Effector memory CD4-positive, alpha-beta T cell (primary cell): ENCODE measurements at regions not wholly inside any gene's neighbourhood (a gene's known extent, or its start where the extent isn't known, plus 50 kb on each side); places are given as distances from the start of the nearest gene placed in this dataset.

Experiments used
- DNase-seq, 3 donors: peaks; one replicate each; pipeline ENCODE4 v3.0.0-alpha.2; 2020
- H3K27ac ChIP-seq: 2 replicates; pipeline ENCODE4 v1.7.0; 2013; ENCODE audit warnings: mild to moderate bottlenecking, low read length, moderate library complexity; ENCODE audit not compliant: insufficient read depth, poor library complexity, severe bottlenecking
- H3K27me3 ChIP-seq: replicated peaks from 2 replicates; pipeline ENCODE4 v1.7.0; 2013; ENCODE audit warnings: mild to moderate bottlenecking, low read length; ENCODE audit not compliant: insufficient read depth, control insufficient read depth, poor library complexity, severe bottlenecking
- H3K36me3 ChIP-seq: 2 replicates; pipeline ENCODE4 v1.7.0; 2013; ENCODE audit warnings: mild to moderate bottlenecking, low read length, moderate library complexity; ENCODE audit not compliant: control insufficient read depth, insufficient read depth
- H3K4me1 ChIP-seq: 2 replicates; pipeline ENCODE4 v1.7.0; 2013; ENCODE audit warnings: low read length, mild to moderate bottlenecking; ENCODE audit not compliant: control insufficient read depth, insufficient read depth, poor library complexity, severe bottlenecking
- H3K4me3 ChIP-seq: 2 replicates; pipeline ENCODE4 v1.7.0; 2013; ENCODE audit warnings: low read length, low read depth, mild to moderate bottlenecking; ENCODE audit not compliant: insufficient read depth, poor library complexity, severe bottlenecking
- H3K9me3 ChIP-seq: 2 replicates; pipeline ENCODE4 v1.7.0; 2013; ENCODE audit warnings: mild to moderate bottlenecking, low read length, moderate library complexity; ENCODE audit not compliant: control insufficient read depth

GRCh38 chr2:182610231-182610630, 105.8 kb upstream of the DNAJC10 start:
- Histone ChIP-seq H3K27me3 (no peaks in the 10 kb centered on the region), H3K4me1 (no peaks in the 10 kb centered on the region), H3K36me3 (no peaks in the 10 kb centered on the region), H3K4me3 (no peak overlapping the region), H3K27ac (no peak overlapping the region), H3K9me3 (no peaks in the 10 kb centered on the region)
- DNase-seq: no peak

DNA sequence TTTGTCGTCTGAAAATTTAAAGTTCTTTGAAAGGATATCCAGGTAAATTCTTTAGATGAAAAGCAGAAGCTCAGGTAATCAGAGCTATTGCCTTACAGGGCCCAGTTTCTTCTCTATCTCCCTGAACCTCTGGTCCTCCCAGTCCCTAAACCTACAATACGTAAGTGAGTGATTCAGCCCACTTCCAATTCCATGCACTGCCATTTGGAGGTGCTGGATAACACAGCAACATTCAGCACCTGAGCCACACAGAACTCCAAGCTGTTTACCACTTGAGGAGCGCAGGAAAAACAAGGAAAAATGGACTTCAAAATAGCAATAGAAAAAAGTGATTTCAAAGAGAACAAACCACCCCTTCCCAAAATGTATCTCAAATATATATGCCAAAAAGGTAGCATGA, 105.0 kb upstream of the DNAJC10 start:
- H3K4me3 ChIP-seq: no peak overlapping the region
- no peak overlapping the region for H3K27ac ChIP-seq
- no peaks in the 10 kb centered on the region for H3K36me3 ChIP-seq
- no peaks in the 10 kb centered on the region for H3K9me3 ChIP-seq
- no peaks in the 10 kb centered on the region for H3K27me3 ChIP-seq
- H3K4me1 ChIP-seq: no peaks in the 10 kb centered on the region
- DNase-seq: no peak

DNA sequence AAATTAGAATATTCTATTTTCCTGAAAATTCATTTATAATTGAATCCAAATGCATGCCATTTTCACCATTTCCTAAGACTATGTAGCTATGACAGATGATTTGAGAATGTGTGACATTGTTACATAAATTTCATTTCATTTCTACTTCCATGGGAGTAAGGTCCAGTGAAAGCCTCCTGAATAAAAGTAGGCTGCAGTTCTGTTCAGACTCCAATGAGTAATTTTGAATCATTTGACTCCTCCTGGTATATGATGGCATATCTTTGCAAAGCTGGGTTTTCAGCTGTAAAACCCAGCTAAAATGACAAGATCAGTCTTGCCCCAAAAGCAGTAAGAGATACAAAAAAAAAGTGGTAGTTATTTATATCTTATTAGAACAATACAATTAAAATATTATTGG, 101.0 kb upstream of the DNAJC10 start:
- Histone ChIP-seq H3K9me3 (no peaks in the 10 kb centered on the region), H3K4me1 (no peaks in the 10 kb centered on the region), H3K27ac (no peak overlapping the region), H3K27me3 (no peaks in the 10 kb centered on the region), H3K36me3 (no peaks in the 10 kb centered on the region), H3K4me3 (no peak overlapping the region)
- DNase-seq: no peak

- Histone ChIP-seq H3K27me3 (no peaks in the 10 kb centered on the region), H3K9me3 (no peaks in the 10 kb centered on the region), H3K27ac (no peak overlapping the region), H3K36me3 (no peaks in the 10 kb centered on the region), H3K4me1 (no peaks in the 10 kb centered on the region), H3K4me3 (no peak overlapping the region)
- DNase-seq: no peak
Observed at GRCh38 chr2:182616471-182617393, 99.3 kb upstream of the DNAJC10 start.

DNA sequence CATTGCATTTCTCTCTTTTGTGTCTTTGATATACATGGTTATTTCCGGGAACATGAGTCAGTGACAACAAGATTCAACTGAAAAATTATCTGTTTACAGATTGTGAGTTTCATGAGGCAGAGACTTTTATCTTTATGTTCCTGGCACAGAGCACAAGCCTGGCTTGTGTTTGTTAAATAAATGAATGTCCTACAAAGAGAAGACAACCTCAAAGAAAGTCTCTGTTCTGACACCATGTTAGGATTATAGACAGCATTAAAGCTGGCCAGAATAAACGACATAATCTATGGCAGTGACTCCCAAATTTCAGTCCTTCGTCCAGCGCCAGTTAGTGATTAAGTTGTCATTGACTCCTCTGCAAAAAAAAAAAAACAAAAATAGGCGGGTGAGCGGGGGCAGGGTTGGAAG, 97.4 kb upstream of the DNAJC10 start:
- Histone ChIP-seq H3K27me3 (no peaks in the 10 kb centered on the region), H3K9me3 (no peaks in the 10 kb centered on the region), H3K36me3 (no peaks in the 10 kb centered on the region), H3K27ac (no peak overlapping the region), H3K4me1 (no peaks in the 10 kb centered on the region), H3K4me3 (no peak overlapping the region)
- no peak for DNase-seq

- no peak overlapping the region for H3K4me3 ChIP-seq
- H3K36me3 ChIP-seq: no peaks in the 10 kb centered on the region
- H3K27me3 ChIP-seq: no peaks in the 10 kb centered on the region
- no peak for DNase-seq
- H3K4me1 ChIP-seq: no peaks in the 10 kb centered on the region
- H3K27ac ChIP-seq: no peak overlapping the region
- H3K9me3 ChIP-seq: no peaks in the 10 kb centered on the region
Observed at GRCh38 chr2:182619276-182619675, 96.8 kb upstream of the DNAJC10 start.

- Histone ChIP-seq H3K27me3 (no peaks in the 10 kb centered on the region), H3K9me3 (no peaks in the 10 kb centered on the region), H3K27ac (no peak overlapping the region)
Observed at GRCh38 chr2:182621191-182621590, 94.9 kb upstream of the DNAJC10 start.

GRCh38 chr2:182621810-182622209, 94.2 kb upstream of the DNAJC10 start:
- no peaks in the 10 kb centered on the region for H3K4me1 ChIP-seq
- no peak for DNase-seq

More at GRCh38 chr2:182621191-182621590, 94.9 kb upstream of the DNAJC10 start:
- Histone ChIP-seq H3K36me3 (no peaks in the 10 kb centered on the region), H3K4me3 (no peak overlapping the region), H3K4me1 (no peaks in the 10 kb centered on the region)
- no peak for DNase-seq

DNA sequence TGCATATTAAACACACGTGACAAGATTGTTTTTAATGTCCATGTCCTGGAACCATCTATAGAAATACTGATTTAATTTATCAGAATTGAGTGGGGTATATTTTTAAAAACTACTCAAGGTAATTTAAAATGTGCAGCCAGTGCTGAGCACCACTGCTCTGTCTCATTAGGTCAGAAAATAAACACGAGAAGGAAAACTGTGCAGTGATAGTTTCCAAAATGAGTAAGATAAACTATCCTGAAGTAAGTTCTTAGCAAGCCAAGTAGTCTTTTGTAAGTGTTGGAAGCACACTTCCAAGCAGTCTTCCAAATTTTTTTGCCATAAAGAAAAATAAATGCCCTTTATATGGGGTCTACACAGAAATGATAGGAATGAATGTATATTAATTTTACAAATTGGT, 93.8 kb upstream of the DNAJC10 start:
- no peaks in the 10 kb centered on the region for H3K9me3 ChIP-seq
- no peaks in the 10 kb centered on the region for H3K4me1 ChIP-seq
- H3K27ac ChIP-seq: no peak overlapping the region
- DNase-seq: no peak
- no peak overlapping the region for H3K4me3 ChIP-seq
- no peaks in the 10 kb centered on the region for H3K36me3 ChIP-seq
- H3K27me3 ChIP-seq: no peaks in the 10 kb centered on the region

More at GRCh38 chr2:182621810-182622209, 94.2 kb upstream of the DNAJC10 start:
- Histone ChIP-seq H3K27me3 (no peaks in the 10 kb centered on the region), H3K27ac (no peak overlapping the region), H3K36me3 (no peaks in the 10 kb centered on the region), H3K4me3 (no peak overlapping the region), H3K9me3 (no peaks in the 10 kb centered on the region)

DNA sequence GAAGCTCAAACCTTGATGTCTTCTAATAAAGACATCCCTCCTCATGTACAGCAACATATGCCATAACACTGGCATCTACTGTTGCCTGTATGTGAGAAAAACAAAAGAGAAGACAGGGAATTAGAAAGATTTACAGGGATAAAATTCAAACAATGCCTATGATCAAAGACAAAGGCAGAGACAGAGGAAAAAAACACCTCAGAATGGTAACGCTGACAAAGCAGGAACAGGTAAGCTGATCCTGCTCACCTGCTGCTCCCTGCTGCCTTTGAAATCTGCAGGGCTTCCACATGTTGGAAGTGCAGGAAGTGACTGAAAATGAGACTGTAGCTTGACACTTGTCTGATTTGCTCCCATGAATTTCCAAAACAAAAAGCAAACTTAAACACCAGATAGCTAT, 90.2 kb upstream of the DNAJC10 start:
- H3K4me3 ChIP-seq: no peak overlapping the region

More for the DNA sequence above, 90.2 kb upstream of the DNAJC10 start:
- no peaks in the 10 kb centered on the region for H3K9me3 ChIP-seq
- no peaks in the 10 kb centered on the region for H3K36me3 ChIP-seq
- H3K27me3 ChIP-seq: no peaks in the 10 kb centered on the region
- no peak for DNase-seq
- H3K4me1 ChIP-seq: no peaks in the 10 kb centered on the region
- no peak overlapping the region for H3K27ac ChIP-seq
